Central memory CD4-positive, alpha-beta T cell (primary cell): ENCODE measurements at regions not wholly inside any gene's neighbourhood (a gene's known extent, or its start where the extent isn't known, plus 50 kb on each side); places are given as distances from the start of the nearest gene placed in this dataset.
A peak's percentile ranks its signal among the peaks of the same experiment; 100 is the strongest.
"Not testable (repeated sequence)": the region's sequence is repeated elsewhere in the genome, so short reads cannot be mapped to it uniquely, and the experiment has no call there.

Experiments
- DNase-seq: peaks from one replicate; pipeline ENCODE4 v3.0.0; 2022

GRCh38 chr2:136319237-136319636 is 201.3 kb upstream of the CXCR4 start:
- no peak for DNase-seq

- no peak for DNase-seq
Observed at GRCh38 chr2:136314240-136314639, 196.3 kb upstream of the CXCR4 start.

DNA sequence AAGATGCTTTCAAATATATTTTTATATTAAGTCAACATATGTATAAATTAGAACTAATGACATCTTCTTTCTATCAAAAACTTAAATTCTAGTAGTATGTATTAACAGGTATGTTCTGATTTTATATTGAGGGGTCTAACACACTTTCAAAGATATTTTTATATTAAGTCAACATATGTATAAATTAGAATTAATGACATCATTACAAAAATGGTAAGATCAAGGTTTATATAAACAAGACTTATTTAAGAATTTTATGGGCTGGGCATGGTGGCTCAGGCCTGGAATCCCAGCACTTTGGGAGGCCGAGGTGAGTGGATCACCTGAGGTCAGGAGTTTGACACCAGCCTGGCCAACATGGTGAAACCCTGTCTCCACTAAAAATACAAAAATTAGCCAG is 194.6 kb upstream of the CXCR4 start:
- not testable (repeated sequence) for DNase-seq

DNA sequence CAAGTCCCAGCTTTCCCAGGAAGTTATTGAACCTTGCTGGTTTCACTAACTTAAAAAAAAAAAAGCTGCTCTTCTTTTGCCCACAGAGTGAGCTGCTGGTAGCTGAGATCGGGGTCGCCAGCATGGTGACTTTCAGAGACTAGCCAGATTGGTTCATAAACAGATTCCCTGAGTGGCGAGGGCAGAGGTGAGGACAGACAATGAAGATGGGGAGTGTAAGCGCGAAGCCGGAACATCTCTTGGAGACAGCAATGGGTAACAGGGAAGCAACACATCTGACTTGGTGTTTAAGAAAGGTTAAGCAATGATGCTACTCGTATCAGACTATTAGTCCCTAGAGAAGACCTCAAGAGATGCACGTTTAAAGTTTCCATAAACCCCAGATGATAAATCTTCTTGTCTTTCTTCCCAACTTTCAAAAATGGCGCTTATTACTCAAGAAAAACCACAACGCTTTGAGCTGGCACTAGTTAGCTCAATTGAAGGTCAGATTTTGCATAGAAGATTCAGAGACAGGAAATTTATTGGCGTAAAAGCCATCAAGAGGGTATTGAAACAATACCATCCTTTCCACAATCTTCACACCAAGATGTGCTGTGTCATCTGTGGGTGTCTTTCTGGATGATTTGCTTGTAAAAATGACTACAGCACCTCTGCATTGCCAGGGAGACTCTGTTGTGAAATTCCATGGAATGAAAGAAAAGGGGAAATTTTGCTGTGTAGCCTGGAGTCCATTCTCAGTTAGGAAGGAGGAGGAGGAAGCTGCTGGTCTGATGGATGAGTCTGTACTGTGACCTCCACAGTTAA is 193.1 kb upstream of the CXCR4 start:
- DNase-seq: no peak

GRCh38 chr2:136310005-136310495 is 192.1 kb upstream of the CXCR4 start:
- no peak for DNase-seq

- DNase-seq: no peak
Observed at GRCh38 chr2:136308611-136309010, 190.7 kb upstream of the CXCR4 start.

- DNase-seq: no peak
Observed at GRCh38 chr2:136306836-136307235, 188.9 kb upstream of the CXCR4 start.

DNA sequence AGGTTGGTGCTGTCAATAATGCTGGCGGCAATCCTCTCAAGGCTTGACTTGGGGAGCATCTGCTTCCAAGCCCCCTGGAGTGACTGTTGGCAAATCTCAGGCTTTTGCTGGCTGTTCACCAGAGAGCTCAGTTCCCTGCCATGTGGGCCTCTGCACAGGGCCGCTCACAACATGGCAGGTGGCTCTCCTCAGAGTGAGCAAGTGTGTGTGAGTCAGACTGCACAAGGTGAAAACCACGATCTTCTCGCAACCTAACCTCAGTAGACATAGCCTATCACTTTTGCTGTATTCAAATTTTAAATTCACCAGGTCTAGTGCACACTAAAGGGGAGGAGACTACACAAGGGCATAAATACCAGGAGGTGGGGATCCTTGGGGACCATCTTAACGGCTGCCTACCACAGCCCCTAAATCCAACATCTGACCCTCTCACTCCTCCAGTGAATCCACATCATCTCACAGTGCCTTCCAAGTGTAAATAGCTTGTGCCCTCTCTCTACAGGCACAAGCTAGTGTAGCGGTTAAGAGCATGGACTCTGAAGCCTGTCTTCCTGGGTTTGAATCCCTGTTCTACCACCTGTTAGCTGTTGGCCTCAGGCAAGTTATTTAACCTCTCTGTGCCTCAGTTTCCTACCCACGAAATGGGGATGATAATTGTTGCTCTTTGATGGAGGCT is 187.7 kb upstream of the CXCR4 start:
- DNase-seq: no peak

GRCh38 chr2:136301006-136301405 is 183.1 kb upstream of the CXCR4 start:
- no peak for DNase-seq

DNA sequence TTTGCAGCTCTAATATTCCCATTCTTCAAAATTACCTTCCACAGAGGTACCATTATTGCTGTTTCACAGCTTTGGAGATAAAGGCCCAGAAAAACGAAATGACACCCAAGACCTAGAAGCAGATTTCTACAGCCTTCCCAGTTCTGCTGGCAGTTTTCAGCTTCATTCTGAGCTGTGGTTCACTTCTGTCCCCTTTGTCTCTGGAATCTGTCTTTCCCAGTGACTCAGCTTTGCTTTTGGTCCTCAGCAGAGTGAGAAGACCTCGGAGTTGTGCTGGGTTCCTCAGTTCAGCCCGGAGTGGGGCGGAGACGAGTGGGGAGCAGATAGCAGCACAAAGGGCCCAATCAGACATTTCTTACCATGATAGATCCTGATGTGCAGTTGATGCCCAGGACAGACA is 180.7 kb upstream of the CXCR4 start:
- DNase-seq: no peak

GRCh38 chr2:136297994-136298393 is 180.0 kb upstream of the CXCR4 start:
- no peak for DNase-seq

DNA sequence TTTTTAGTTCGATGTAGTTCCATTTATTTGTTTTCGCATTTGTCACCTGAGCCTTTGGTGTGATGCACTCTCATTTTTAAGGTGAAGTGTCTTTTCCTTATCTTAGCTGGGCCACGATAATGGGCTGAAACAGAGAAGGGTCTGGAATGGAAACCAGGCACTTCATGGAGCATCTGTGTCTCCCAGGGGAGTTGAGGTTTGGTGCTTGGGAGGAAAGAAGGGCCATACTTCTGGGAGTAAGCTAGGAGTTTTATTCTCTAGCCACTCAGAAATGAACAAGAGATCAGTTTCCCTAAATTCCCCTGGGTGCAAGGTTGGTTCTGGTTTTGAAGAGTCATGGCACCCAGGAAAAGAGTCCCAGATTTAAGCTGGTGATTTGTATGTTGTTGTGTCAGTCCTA is 179.4 kb upstream of the CXCR4 start:
- no peak for DNase-seq

- DNase-seq: no peak
Observed at GRCh38 chr2:136295168-136295567, 177.2 kb upstream of the CXCR4 start.

DNA sequence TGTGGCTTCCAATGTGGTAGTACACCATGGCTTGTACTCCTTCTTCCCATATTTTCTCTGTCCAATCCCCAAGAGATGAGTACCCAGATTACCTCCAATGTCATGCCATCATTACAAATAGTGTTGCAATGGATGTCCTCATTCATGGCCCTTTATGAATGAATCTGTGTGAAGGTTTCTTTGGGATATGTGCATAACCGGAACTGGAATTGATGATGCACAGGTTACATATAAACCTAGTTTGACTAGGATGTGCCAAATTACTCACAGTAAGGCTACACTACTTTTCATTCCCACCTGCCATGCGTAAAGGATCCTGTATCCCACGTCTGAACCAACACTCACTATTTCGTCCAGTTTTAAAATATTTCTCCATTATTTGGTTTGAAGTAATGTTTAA is 173.9 kb upstream of the CXCR4 start:
- no peak for DNase-seq

DNA sequence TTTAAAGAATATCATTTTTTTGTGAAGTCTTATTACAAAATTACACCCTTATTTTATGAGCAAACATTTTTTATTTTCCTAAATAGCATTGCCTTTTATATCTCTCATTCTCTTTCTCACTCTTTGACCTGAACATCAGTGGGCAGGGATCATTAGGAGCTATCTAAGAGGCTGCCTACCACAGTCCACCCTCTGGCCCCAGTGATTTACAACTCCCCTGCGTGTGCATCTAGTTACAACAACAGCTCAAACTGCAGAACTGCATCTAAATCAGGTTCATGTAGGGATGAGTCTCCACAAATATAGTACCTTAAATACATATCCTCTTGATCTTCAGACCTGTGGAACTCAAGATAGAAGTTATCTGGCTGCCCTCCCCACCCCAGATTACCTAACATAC is 172.4 kb upstream of the CXCR4 start:
- DNase-seq: no peak

DNA sequence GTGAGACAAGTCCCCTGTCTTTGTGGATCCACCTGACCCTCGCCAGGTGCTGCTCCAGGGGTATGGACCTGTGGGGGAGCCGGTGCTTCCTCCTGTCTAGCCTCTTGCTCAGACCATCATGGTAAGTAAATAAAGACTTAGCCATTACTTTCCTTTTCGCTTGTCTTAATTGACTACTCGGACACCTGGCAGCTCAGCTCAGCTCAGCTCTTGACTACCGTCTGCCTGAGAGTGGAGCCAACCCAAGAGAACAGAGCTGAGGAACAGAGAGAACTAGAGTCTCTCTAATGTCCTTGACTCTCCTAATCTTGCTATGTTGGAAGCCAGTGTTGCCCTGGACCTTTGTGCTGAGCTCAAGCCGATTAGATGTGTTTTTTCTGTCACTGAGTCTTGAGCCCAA is 170.3 kb upstream of the CXCR4 start:
- no peak for DNase-seq

DNA sequence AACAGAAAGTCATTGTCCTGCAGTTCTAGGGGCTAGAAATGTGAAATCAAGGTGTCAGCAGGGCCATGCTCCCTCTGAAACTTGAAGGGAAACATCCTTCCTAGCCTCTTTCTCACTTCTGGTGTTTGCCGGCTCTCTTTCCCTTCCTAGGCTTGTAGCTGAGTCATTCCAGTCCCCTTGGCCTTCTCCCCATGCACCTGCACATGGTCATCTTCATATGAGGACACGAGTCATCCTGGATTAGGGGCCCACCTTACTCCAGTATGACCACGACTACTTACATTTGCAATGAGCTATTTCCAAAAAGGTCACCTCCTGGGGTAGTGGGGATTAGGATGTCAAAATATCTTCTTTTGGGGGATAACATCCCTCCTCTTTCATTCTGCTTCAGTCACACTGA is 168.5 kb upstream of the CXCR4 start:
- DNase-seq: no peak

DNA sequence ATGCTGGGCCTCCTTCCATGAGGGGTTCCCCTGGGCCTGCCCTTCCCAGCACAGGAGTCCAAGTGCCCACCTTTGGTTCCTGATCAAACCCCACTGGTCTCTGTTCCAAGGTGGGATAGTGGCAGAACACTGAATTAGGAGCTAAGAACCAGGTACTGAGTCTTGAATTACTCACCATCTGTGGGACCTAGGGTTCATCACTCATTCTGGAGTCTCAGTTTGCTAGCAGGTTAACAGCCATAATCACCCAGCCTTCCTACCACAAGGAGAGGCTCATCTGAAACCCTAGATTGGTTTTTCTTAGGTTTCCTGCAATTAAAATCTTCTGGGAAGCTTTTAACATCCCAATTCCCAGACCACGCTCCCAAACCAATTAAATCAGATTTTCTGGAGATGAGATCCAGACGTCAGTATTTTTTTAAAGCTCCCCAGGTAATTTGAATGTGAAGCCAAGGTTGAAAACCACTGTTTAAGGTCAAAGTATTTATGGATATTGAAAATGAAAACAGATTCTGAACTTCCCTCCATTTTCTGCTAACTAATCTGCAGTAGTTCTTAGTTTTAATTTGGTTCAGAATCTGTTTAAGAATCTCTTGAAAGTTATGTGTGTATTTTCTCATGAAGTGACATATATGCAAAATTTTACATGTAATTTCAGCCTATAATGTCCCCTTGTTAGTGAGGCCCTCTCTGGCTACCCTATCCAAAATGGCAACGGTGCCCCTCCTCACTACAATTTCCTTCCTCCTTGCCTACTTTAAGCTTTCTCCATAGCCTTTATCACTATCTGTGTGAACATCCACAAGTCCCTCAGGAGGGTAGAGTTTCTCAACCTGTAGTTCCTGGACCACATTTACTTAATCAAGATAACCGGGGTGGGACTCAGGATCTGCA is 166.5 kb upstream of the CXCR4 start:
- DNase-seq: no peak

GRCh38 chr2:136282251-136282650 is 164.3 kb upstream of the CXCR4 start:
- no peak for DNase-seq

- DNase-seq: peak; percentile 74
Observed at GRCh38 chr2:136281281-136282114, 163.5 kb upstream of the CXCR4 start.

DNA sequence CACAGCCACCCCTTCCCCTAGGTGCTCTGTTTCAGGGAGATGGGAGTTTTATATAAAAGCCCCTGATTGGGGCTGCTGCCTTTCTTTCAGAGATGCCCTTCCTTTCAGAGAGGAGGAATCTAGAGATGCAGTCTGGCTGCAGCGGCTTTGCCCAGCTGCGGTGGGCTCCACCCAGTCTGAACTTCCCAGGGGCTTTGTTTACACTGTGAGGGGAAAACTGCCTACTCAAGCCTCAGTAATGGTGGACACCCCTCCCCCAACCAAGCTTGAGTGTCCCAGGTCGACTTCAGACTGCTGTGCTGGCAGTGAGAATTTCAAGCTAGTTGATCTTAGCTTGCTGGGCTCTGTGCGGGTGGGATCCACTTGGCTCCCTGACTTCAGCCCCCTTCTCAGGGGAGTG is 148.4 kb upstream of the CXCR4 start:
- not testable (repeated sequence) for DNase-seq

GRCh38 chr2:136259551-136259950 is 141.6 kb upstream of the CXCR4 start:
- no peak for DNase-seq
